GM12872 (cell line): ENCODE measurements at regions not wholly inside any gene's neighbourhood (a gene's known extent, or its start where the extent isn't known, plus 50 kb on each side); places are given as distances from the start of the nearest gene placed in this dataset.
A peak's percentile ranks its signal among the peaks of the same experiment; 100 is the strongest.

ENCODE experiments used
- CTCF ChIP-seq: IDR thresholded peaks from 3 replicates; pipeline ENCODE4 v1.5.1; 2011; ENCODE audit warnings: low read depth, mild to moderate bottlenecking, low read length, moderate library complexity; ENCODE audit not compliant: insufficient read depth

DNA sequence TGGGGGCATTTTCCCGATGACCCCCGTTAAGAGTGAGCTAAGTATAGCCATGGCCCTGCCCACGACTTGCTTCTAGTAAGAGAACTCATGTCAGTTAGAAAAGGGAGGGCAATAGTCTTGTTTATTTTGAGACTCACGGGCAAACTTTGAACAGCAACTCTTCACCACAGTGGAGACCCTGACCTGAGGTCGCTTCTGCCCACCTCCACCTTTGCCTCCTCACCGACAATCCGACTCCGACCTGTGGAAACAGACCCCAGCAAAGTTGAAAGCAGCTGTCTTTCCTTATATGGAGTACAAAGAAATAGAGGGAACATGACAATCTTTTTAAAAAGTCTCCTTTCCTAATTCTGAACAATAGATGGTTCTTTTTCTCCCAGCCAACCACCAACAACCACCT lies 155.0 kb upstream of the GCFC2 start:
- TF ChIP-seq CTCF = no peak

- TF ChIP-seq CTCF = no peak
Observed at GRCh38 chr2:75865083-75865482, 154.4 kb upstream of the GCFC2 start.

DNA sequence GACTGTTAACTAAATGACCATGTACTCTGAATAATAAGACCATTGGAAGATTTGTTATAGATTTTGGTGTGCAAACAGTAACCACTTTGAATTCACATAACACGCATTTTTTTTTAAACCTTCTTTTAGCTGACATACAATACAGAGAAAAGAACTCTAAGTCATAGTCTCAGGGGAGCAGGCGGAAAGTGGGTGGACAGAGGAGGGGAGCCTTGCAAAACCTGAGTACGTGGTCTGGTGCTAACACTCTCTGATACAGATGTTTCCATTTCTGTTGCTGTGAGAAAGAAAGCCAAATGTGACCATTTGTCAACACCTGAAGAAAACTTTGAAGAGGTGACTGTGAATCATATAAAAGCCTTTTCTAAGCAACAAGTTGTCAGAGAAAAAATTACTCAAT lies 151.8 kb upstream of the GCFC2 start:
- TF ChIP-seq CTCF = no peak

- TF ChIP-seq CTCF = no peak
Observed at GRCh38 chr2:75853436-75853835, 142.7 kb upstream of the GCFC2 start.

- no peak for TF ChIP-seq CTCF
Observed at GRCh38 chr2:75852639-75853038, 141.9 kb upstream of the GCFC2 start.

DNA sequence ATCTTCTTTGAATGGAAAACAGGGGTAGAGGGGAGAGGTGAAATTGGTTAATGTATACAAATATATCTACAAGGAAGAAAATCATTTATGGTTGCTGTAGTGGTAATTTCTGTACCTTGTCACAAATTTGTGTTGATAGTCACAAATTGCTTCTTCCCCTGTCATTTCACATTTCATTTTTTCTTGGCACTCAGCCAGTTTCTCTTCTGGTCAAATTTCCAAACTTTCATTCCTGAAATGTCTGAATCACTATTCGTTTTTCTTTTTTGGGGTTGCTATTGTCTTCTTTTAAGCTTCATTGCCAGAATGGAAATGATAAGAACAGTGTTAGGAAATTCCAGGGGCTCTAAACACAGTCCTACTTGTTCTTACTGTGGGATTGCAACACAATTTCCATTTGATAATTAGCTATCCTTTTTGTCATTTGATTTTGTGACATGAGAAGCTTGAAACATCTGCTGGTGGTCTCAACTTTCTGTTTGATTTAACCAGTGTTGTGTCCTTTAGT lies 136.0 kb upstream of the GCFC2 start:
- no peak for TF ChIP-seq CTCF

- TF ChIP-seq CTCF = no peak
Observed at GRCh38 chr2:75844651-75845050, 133.9 kb upstream of the GCFC2 start.

- 0 out of 3 replicates have a peak, but pooled peaks have one; percentile 8 for TF ChIP-seq CTCF
Observed at GRCh38 chr2:75834588-75834987, 123.9 kb upstream of the GCFC2 start.
